ENCODE measurements at regions not wholly inside any gene's neighbourhood (a gene's known extent, or its start where the extent isn't known, plus 50 kb on each side); places are given as distances from the start of the nearest gene placed in this dataset.

DNA sequence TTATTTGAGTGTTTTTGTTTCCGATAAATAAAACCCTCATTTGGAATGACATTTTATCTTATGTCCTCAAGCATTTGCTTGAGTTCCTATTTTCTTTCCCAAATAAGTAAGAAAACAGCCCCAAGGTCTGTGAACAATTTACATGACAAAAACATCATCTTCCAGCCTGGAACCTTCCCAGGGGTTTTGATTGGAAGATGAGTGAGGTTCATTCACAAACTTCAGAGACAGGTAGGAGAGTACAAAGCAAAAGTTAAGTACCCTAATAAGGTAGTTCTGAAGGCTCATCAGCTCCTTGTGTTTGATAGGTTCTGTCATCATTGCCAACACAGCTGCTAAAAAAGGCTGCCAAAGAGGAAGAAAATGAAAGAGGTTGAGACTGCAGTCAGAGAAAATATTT lies 772.8 kb downstream of the CDH8 start:
- no peak for TF ChIP-seq POLR2A (IDR thresholded peaks at IDR 0.05)
- TF ChIP-seq, protein P1, sequence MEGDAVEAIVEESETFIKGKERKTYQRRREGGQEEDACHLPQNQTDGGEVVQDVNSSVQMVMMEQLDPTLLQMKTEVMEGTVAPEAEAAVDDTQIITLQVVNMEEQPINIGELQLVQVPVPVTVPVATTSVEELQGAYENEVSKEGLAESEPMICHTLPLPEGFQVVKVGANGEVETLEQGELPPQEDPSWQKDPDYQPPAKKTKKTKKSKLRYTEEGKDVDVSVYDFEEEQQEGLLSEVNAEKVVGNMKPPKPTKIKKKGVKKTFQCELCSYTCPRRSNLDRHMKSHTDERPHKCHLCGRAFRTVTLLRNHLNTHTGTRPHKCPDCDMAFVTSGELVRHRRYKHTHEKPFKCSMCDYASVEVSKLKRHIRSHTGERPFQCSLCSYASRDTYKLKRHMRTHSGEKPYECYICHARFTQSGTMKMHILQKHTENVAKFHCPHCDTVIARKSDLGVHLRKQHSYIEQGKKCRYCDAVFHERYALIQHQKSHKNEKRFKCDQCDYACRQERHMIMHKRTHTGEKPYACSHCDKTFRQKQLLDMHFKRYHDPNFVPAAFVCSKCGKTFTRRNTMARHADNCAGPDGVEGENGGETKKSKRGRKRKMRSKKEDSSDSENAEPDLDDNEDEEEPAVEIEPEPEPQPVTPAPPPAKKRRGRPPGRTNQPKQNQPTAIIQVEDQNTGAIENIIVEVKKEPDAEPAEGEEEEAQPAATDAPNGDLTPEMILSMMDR (IDR thresholded peaks at IDR 0.05) = no peak
- 51 to 55% methylated on average over 1 of the region's 1 CpG for WGBS, 2 donors
- DNase-seq (ENCODE audit: low spot score in 2 of 2) = no peak
- intact Hi-C loops (cut with DNase I; ENCODE audit: low total_unique reads) = no loop called here
- H3K4me3 ChIP-seq (ENCODE audit: low read depth, poor library complexity, severe bottlenecking) = no peak overlapping the region

DNA sequence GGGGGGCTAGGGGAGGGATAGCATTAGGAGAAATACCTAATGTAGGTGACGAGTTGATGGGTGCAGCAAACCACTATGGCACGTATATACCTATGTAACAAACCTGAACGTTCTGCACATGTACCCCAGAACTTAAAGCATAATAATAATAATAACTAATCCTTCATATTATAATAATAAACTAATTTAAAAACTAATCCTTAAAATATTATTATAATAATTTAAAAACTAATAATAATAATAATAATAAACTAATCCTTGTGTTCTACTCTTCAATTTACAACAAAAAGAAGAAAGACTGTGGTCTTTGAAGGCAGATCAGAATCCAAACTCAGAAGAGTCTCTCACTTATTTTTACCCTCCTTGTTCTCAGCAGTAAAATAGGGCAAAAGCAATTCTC lies 774.9 kb downstream of the CDH8 start:
- no peak overlapping the region for H3K4me3 ChIP-seq (ENCODE audit: low read depth, poor library complexity, severe bottlenecking)
- WGBS, 2 donors = 92 to 95% methylated on average over 3 of the region's 3 CpGs
- DNase-seq (ENCODE audit: low spot score in 2 of 2) = no peak
- intact Hi-C loops (cut with DNase I; ENCODE audit: low total_unique reads) = no loop called here
- TF ChIP-seq, protein P1 (IDR thresholded peaks at IDR 0.05) = no peak
- TF ChIP-seq POLR2A (IDR thresholded peaks at IDR 0.05) = no peak

DNA sequence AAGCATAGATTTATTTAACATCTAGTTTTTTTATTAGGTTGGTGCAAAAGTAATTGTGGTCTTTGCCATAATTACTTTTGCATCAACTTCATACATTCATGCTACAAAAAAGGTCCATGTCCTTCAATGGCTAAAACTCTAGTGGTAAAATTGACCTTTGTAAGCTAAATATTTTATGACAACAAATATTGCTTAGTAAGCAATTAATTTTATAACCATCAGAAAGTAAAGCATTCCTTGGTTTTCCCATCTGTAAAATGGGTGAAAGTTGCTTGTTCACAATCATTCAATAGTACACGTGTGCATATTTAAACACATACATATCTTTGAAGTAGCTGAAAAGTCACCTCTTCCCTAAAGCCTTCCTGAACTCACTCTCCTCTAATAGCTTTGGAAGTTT lies 789.6 kb downstream of the CDH8 start:
- WGBS, 2 donors = 88 to 97% methylated on average over 1 of the region's 1 CpG
- H3K4me3 ChIP-seq (ENCODE audit: low read depth, poor library complexity, severe bottlenecking) = no peak overlapping the region
- no peak for TF ChIP-seq POLR2A (IDR thresholded peaks at IDR 0.05)
- TF ChIP-seq, protein P1 (IDR thresholded peaks at IDR 0.05) = no peak
- intact Hi-C loops (cut with DNase I; ENCODE audit: low total_unique reads) = no loop called here
- DNase-seq (ENCODE audit: low spot score in 2 of 2) = no peak

DNA sequence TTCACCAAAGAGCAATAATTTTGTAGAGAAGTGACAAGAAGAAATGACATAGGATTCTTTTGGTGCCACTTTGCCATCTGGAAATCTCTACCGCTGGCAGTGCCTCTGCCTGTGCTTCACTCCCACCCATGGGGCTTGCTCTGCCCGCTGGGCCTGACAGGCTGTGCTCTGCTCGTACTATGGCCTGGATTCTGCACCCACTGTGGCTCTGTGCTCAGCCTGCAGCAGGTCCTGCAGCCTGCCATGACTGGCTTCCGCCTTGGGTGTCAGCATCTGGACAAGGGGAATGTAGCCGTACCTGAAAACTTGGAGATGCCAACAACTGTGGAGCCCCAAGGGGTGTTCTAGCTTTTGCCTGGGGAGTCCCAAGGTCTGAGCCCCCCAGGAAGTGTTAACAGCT lies 792.3 kb downstream of the CDH8 start:
- WGBS, 2 donors = 86 to 91% methylated on average over 5 of the region's 5 CpGs
- TF ChIP-seq POLR2A (IDR thresholded peaks at IDR 0.05) = no peak
- TF ChIP-seq, protein P1 (IDR thresholded peaks at IDR 0.05) = no peak
- intact Hi-C loops (cut with DNase I; ENCODE audit: low total_unique reads) = no loop called here
- no peak overlapping the region for H3K4me3 ChIP-seq (ENCODE audit: low read depth, poor library complexity, severe bottlenecking)
- no peak for DNase-seq (ENCODE audit: low spot score in 2 of 2)

- intact Hi-C loops (cut with DNase I; ENCODE audit: low total_unique reads) = no loop called here
- DNase-seq (ENCODE audit: low spot score in 2 of 2) = no peak
- 51 to 58% methylated on average over 9 of the region's 9 CpGs for WGBS, 2 donors
- TF ChIP-seq, protein P1 (IDR thresholded peaks at IDR 0.05) = no peak
- TF ChIP-seq POLR2A (IDR thresholded peaks at IDR 0.05) = no peak
- no peak overlapping the region for H3K4me3 ChIP-seq (ENCODE audit: low read depth, poor library complexity, severe bottlenecking)
These were observed 798.3 kb downstream of the CDH8 start for GRCh38 chr16:61237884-61238485.

DNA sequence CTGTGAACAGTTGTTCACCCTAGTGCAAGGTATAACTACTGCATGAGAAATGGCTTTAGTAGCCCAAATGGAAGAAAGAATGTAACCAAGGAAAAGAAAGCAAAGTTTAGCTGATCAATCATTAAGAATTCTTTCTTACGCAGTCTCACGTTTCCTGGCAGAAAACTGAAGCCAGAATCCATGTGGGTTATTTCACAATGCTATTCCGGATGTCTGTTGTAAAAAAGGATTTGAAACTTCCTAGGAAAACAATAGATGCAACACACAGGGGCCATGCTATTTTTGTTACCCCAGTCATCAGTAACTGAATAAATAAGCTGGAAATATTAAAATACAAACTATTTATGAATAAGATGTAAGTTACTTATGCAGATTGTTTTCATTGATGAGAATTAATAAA lies 802.5 kb downstream of the CDH8 start:
- TF ChIP-seq, protein P1 (IDR thresholded peaks at IDR 0.05) = no peak
- TF ChIP-seq POLR2A (IDR thresholded peaks at IDR 0.05) = no peak
- H3K4me3 ChIP-seq (ENCODE audit: low read depth, poor library complexity, severe bottlenecking) = no peak overlapping the region
- 31 to 38% methylated on average over 3 of the region's 3 CpGs for WGBS, 2 donors
- DNase-seq (ENCODE audit: low spot score in 2 of 2) = no peak
- intact Hi-C loops (cut with DNase I; ENCODE audit: low total_unique reads) = no loop called here

All from lower leg skin (tissue), 4 donors.